ENCODE measurements at regions not wholly inside any gene's neighbourhood (a gene's known extent, or its start where the extent isn't known, plus 50 kb on each side); places are given as distances from the start of the nearest gene placed in this dataset.

DNA sequence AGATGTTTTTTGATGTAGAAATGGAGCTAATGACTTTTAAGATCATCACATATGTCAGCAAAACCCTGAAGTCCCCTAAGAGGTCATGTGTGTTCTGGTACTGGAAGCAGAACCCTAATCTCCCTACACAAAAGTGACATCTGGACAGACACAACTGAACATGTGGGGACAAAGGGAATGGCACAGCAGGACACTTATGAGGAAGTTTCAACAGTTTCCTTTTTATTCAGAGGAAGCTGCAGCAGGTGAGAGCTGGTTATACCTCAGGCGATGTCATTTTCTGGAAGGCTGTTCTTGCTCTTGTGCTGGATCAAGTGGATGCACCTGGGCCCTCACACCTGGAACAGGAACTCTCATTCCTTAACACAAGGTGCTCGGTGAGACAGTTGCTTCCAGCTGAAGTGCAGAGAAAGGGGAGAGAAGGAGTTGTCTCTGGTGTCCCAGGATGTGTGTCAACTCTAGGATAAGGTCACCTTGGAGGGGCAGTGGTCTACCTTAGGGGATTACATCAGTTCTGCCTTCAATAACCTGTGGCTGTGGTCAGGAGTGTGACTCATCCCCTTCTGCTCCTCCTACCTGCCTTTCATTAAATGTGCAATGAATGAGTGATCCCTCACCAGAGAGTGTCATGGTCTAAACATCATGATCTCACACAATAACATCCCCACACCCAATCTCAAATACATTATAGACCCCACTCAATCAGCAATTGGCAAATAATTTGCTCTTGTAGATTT, 463.4 kb downstream of the TMEM121 start:
- TF ChIP-seq NPAS2 (CRISPR knock-in tag; IDR thresholded peaks at IDR 0.05; ENCODE audit: borderline replicate concordance): no peak
- no peak for TF ChIP-seq KDM5A (IDR thresholded peaks at IDR 0.05)
